ENCODE measurements at regions not wholly inside any gene's neighbourhood (a gene's known extent, or its start where the extent isn't known, plus 50 kb on each side); places are given as distances from the start of the nearest gene placed in this dataset.

- no peak for TF ChIP-seq CTCF (optimal IDR thresholded peaks at IDR 0.05 in 1 of 3, IDR thresholded peaks at IDR 0.05 in 1 of 3, conservative IDR thresholded peaks at IDR 0.05 in 1 of 3; ENCODE audit: extremely low read depth in 1 of 3, insufficient read depth in 2 of 3, low read length in 3 of 3)
- no peak for TF ChIP-seq EZH2 (IDR thresholded peaks at IDR 0.05; ENCODE audit: low read length)
These were observed 362.9 kb upstream of the RBMS3 start for GRCh38 chr3:28917895-28918475.

Measured in keratinocyte (primary cell).